ENCODE measurements at regions not wholly inside any gene's neighbourhood (a gene's known extent, or its start where the extent isn't known, plus 50 kb on each side); places are given as distances from the start of the nearest gene placed in this dataset.

DNA sequence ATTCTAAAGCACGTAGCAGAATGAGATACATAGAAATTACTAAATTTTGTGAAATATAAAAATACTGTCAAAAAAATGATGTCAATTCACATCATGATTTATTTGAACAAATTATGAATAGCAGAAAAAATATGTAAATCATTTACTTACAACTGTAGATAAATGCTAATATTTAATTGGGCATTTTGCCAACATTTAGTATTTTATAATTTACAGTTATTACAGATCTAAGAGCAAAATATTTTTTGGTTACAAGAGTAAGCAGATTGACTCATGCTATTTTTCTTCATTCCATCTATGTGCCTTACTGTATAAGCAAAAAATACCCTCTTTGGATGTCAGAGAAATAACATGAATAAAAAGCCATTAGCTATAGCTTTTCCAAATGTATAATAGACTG lies 282.3 kb upstream of the RGS18 start:
- Histone ChIP-seq H3K4me2 (ENCODE audit: control insufficient read depth, extremely low read depth, insufficient read depth, low read depth, low read length) (no peak overlapping the region), H3K79me2 (ENCODE audit: control insufficient read depth, insufficient read depth, low read length) (no peaks in the 10 kb centered on the region), H2AFZ (ENCODE audit: control insufficient read depth, low read length) (no peak overlapping the region), H3K4me1 (ENCODE audit: control insufficient read depth, extremely low read depth, insufficient read depth, low read length) (no peaks in the 10 kb centered on the region), H3K36me3 (ENCODE audit: control insufficient read depth in 2 of 2, extremely low read depth in 1 of 2, insufficient read depth in 2 of 2, low read length in 2 of 2) (no peaks in the 10 kb centered on the region), H4K20me1 (ENCODE audit: control insufficient read depth, extremely low read depth, insufficient read depth, low read length) (no peaks in the 10 kb centered on the region), H3K9me3 (ENCODE audit: control insufficient read depth, low read depth, low read length) (no peaks in the 10 kb centered on the region), H3K27me3 (ENCODE audit: control insufficient read depth, extremely low read depth, insufficient read depth, low read length) (no peaks in the 10 kb centered on the region), H3K27ac (ENCODE audit: control insufficient read depth, insufficient read depth, low read length) (no peak overlapping the region), H3K4me3 (ENCODE audit: control insufficient read depth in 2 of 3, extremely low read depth in 1 of 3, insufficient read depth in 2 of 3, low read depth in 1 of 3, low read length in 3 of 3) (no peak overlapping the region), H3K9ac (ENCODE audit: control insufficient read depth, extremely low read depth, insufficient read depth, low read length) (no peak overlapping the region), H3K9me1 (ENCODE audit: control insufficient read depth, extremely low read depth, insufficient read depth, low read length) (no peaks in the 10 kb centered on the region)
- FAIRE-seq (no peak), DNase-seq (ENCODE audit: low read depth, low spot score) (no peak)
- dilution Hi-C loops (cut with MboI; ENCODE audit: extremely low pct_ligation_motif_present, low sequenced_read_pairs) = no loop called here
- TF ChIP-seq CTCF (optimal IDR thresholded peaks at IDR 0.05 in 1 of 3, IDR thresholded peaks at IDR 0.05 in 1 of 3, conservative IDR thresholded peaks at IDR 0.05 in 1 of 3; ENCODE audit: extremely low read depth in 1 of 3, insufficient read depth in 2 of 3, low read length in 3 of 3) = no peak

DNA sequence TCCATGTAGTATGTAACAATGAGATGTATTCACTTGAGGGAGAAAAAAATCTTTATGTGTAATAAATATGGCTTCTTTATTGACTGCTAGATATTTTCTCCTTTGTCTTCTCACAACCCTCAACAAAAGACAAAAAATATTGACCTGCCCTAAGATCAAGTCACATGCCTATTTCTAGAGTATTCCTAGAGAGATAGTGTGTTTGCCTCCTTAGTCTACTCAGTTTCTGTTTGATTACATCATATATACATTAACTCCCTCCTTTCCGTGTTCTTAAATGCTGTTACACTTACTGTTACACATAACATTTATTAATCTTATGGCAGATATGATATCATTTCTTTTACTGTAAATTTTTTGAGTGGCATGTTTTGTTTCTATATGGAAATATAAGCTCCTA lies 281.6 kb upstream of the RGS18 start:
- no peaks in the 10 kb centered on the region for H3K9me1 ChIP-seq (ENCODE audit: control insufficient read depth, extremely low read depth, insufficient read depth, low read length)
- FAIRE-seq (no peak), DNase-seq (ENCODE audit: low read depth, low spot score) (no peak)
- no peaks in the 10 kb centered on the region for H3K27me3 ChIP-seq (ENCODE audit: control insufficient read depth, extremely low read depth, insufficient read depth, low read length)
- H4K20me1 ChIP-seq (ENCODE audit: control insufficient read depth, extremely low read depth, insufficient read depth, low read length) = no peaks in the 10 kb centered on the region
- TF ChIP-seq CTCF (optimal IDR thresholded peaks at IDR 0.05 in 1 of 3, IDR thresholded peaks at IDR 0.05 in 1 of 3, conservative IDR thresholded peaks at IDR 0.05 in 1 of 3; ENCODE audit: extremely low read depth in 1 of 3, insufficient read depth in 2 of 3, low read length in 3 of 3) (no peak), EZH2 (IDR thresholded peaks at IDR 0.05; ENCODE audit: low read length) (no peak)
- no peak overlapping the region for H3K4me3 ChIP-seq (ENCODE audit: control insufficient read depth in 2 of 3, extremely low read depth in 1 of 3, insufficient read depth in 2 of 3, low read depth in 1 of 3, low read length in 3 of 3)
- no peak overlapping the region for H3K27ac ChIP-seq (ENCODE audit: control insufficient read depth, insufficient read depth, low read length)
- no peak overlapping the region for H3K4me2 ChIP-seq (ENCODE audit: control insufficient read depth, extremely low read depth, insufficient read depth, low read depth, low read length)
- H3K4me1 ChIP-seq (ENCODE audit: control insufficient read depth, extremely low read depth, insufficient read depth, low read length) = no peaks in the 10 kb centered on the region
- H3K36me3 ChIP-seq (ENCODE audit: control insufficient read depth in 2 of 2, extremely low read depth in 1 of 2, insufficient read depth in 2 of 2, low read length in 2 of 2) = no peaks in the 10 kb centered on the region
- H3K79me2 ChIP-seq (ENCODE audit: control insufficient read depth, insufficient read depth, low read length) = no peaks in the 10 kb centered on the region
- no peak overlapping the region for H2AFZ ChIP-seq (ENCODE audit: control insufficient read depth, low read length)
- no peak overlapping the region for H3K9ac ChIP-seq (ENCODE audit: control insufficient read depth, extremely low read depth, insufficient read depth, low read length)
- dilution Hi-C loops (cut with MboI; ENCODE audit: extremely low pct_ligation_motif_present, low sequenced_read_pairs) = no loop called here
- no peaks in the 10 kb centered on the region for H3K9me3 ChIP-seq (ENCODE audit: control insufficient read depth, low read depth, low read length)

Data from keratinocyte (primary cell).